ENCODE measurements at regions not wholly inside any gene's neighbourhood (a gene's known extent, or its start where the extent isn't known, plus 50 kb on each side); places are given as distances from the start of the nearest gene placed in this dataset.
A peak's percentile ranks its signal among the peaks of the same experiment; 100 is the strongest.

DNA sequence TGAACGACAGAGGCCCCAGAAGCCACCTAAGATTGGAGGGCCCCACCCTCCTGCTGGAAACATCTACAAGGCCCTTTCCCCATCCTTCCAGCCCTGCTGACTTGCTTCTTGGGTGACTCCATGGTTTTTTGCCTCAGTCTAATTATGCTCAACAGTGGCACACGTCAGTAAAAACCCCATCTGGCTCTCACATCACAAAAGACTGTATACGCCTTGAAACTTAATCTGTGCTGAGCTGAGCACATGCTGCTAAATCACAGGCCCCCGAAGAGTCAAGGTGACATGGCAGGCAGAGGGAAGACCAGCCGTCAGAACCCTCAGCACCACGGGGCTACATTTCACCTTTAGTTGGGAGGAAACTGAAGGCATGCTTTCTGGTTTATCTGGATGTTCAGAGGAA, 323.1 kb downstream of the CDH26 start (continued):
- TF ChIP-seq GLI2 (tag by site-specific recombination; IDR thresholded peaks at IDR 0.05; ENCODE audit: borderline replicate concordance, low read depth): no peak
- TF ChIP-seq ZFP41 (tag by site-specific recombination; IDR thresholded peaks at IDR 0.05; ENCODE audit: borderline replicate concordance): no peak
- TF ChIP-seq, protein P1, sequence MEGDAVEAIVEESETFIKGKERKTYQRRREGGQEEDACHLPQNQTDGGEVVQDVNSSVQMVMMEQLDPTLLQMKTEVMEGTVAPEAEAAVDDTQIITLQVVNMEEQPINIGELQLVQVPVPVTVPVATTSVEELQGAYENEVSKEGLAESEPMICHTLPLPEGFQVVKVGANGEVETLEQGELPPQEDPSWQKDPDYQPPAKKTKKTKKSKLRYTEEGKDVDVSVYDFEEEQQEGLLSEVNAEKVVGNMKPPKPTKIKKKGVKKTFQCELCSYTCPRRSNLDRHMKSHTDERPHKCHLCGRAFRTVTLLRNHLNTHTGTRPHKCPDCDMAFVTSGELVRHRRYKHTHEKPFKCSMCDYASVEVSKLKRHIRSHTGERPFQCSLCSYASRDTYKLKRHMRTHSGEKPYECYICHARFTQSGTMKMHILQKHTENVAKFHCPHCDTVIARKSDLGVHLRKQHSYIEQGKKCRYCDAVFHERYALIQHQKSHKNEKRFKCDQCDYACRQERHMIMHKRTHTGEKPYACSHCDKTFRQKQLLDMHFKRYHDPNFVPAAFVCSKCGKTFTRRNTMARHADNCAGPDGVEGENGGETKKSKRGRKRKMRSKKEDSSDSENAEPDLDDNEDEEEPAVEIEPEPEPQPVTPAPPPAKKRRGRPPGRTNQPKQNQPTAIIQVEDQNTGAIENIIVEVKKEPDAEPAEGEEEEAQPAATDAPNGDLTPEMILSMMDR (tag by site-specific recombination; IDR thresholded peaks at IDR 0.05): no peak
- TF ChIP-seq ZNF791 (tag by site-specific recombination; IDR thresholded peaks at IDR 0.05): no peak
- no peak for TF ChIP-seq FEZF1 (tag by site-specific recombination; IDR thresholded peaks at IDR 0.05)

GRCh38 chr20:60283281-60283680, 325.1 kb downstream of the CDH26 start:
- H3K36me3 ChIP-seq (ENCODE audit: control insufficient read depth in 2 of 2, insufficient read depth in 1 of 2, low read length in 2 of 2): no peaks in the 10 kb centered on the region
- ChIA-PET CTCF (no interaction called here), POLR2A (no interaction called here)
- H3K27ac ChIP-seq (ENCODE audit: extremely low read depth, low read depth, low read length): no peak overlapping the region
- H3K9me3 ChIP-seq (ENCODE audit: control insufficient read depth, insufficient read depth, low read depth, low read length): no peaks in the 10 kb centered on the region; the same call in 1 of the 2 replicates
- no peak overlapping the region for H3K4me3 ChIP-seq (ENCODE audit: low read depth, low read length)
- no peaks in the 10 kb centered on the region for H3K4me1 ChIP-seq (ENCODE audit: control insufficient read depth, insufficient read depth, low read length)
- TF ChIP-seq ZNF518A (tag by site-specific recombination; conservative IDR thresholded peaks at IDR 0.05; ENCODE audit: low read depth) (peak; percentile 36), ZBTB21 (tag by site-specific recombination; IDR thresholded peaks at IDR 0.05) (no peak), ZNF514 (tag by site-specific recombination; IDR thresholded peaks at IDR 0.05) (no peak), ZFP37 (tag by site-specific recombination; IDR thresholded peaks at IDR 0.05) (no peak), ZNF792 (tag by site-specific recombination; IDR thresholded peaks at IDR 0.05) (no peak), ZNF654 (tag by site-specific recombination; IDR thresholded peaks at IDR 0.05; ENCODE audit: low read depth) (no peak), ZNF785 (tag by site-specific recombination; IDR thresholded peaks at IDR 0.05) (no peak), ZNF274 (IDR thresholded peaks at IDR 0.05; ENCODE audit: low read length) (no peak), ZNF274 (tag by site-specific recombination; IDR thresholded peaks at IDR 0.05; ENCODE audit: borderline replicate concordance) (no peak), ZNF610 (tag by site-specific recombination; IDR thresholded peaks at IDR 0.05; ENCODE audit: borderline replicate concordance) (peak; percentile 47; the same call in 1 of the 2 replicates), ZNF175 (tag by site-specific recombination; IDR thresholded peaks at IDR 0.05) (no peak), REPIN1 (tag by site-specific recombination; IDR thresholded peaks at IDR 0.05; ENCODE audit: low read depth) (no peak), ZNF426 (tag by site-specific recombination; IDR thresholded peaks at IDR 0.05) (no peak), ZNF23 (tag by site-specific recombination; IDR thresholded peaks at IDR 0.05; ENCODE audit: borderline replicate concordance) (no peak), ZNF18 (tag by site-specific recombination; IDR thresholded peaks at IDR 0.05) (no peak), ZNF324 (tag by site-specific recombination; IDR thresholded peaks at IDR 0.05) (no peak), OSR2 (tag by site-specific recombination; IDR thresholded peaks at IDR 0.05) (no peak), ZNF585B (tag by site-specific recombination; IDR thresholded peaks at IDR 0.05) (no peak), ZNF549 (tag by site-specific recombination; IDR thresholded peaks at IDR 0.05) (0 out of 2 replicates have a peak, but pooled peaks have one; percentile 32), TRIM28 (IDR thresholded peaks at IDR 0.05; ENCODE audit: borderline replicate concordance, low read length) (peak; percentile 87), ZNF292 (tag by site-specific recombination; IDR thresholded peaks at IDR 0.05; ENCODE audit: borderline replicate concordance, low read depth) (no peak), SP3 (tag by site-specific recombination; IDR thresholded peaks at IDR 0.05) (no peak)
- TF ChIP-seq, protein P2, sequence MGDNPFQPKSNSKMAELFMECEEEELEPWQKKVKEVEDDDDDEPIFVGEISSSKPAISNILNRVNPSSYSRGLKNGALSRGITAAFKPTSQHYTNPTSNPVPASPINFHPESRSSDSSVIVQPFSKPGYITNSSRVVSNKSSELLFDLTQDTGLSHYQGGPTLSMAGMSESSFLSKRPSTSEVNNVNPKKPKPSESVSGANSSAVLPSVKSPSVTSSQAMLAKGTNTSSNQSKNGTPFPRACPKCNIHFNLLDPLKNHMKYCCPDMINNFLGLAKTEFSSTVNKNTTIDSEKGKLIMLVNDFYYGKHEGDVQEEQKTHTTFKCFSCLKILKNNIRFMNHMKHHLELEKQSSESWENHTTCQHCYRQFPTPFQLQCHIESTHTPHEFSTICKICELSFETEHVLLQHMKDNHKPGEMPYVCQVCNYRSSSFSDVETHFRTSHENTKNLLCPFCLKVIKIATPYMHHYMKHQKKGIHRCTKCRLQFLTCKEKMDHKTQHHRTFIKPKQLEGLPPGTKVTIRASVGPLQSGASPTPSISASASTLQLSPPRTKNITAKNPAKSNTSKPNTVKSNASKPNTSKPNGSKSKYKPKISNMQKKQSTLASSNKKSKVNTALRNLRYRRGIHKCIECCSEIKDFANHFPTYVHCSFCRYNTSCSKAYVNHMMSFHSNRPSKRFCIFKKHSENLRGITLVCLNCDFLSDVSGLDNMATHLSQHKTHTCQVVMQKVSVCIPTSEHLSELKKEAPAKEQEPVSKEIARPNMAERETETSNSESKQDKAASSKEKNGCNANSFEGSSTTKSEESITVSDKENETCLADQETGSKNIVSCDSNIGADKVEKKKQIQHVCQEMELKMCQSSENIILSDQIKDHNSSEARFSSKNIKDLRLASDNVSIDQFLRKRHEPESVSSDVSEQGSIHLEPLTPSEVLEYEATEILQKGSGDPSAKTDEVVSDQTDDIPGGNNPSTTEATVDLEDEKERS (tag by site-specific recombination; IDR thresholded peaks at IDR 0.05): peak; percentile 95

Measured in HEK293 (cell line).